Endothelial cell of umbilical vein (primary cell): ENCODE measurements at regions not wholly inside any gene's neighbourhood (a gene's known extent, or its start where the extent isn't known, plus 50 kb on each side); places are given as distances from the start of the nearest gene placed in this dataset.

Experiments used
- BruUV-seq: library from RNA; stranded (reverse); fragments of 400-500 nt; replicated peaks from 2 replicates; lab custom pipeline; 2021; lab: Mats Ljungman, UMichigan
- CTCF ChIA-PET: fragments of 300-600, 350-600 bp; sonication (Branson Sonifier 250); formaldehyde crosslinking; loops from one replicate; lab custom pipeline; 2021; ENCODE audit warnings: antibody characterized with exemption, inconsistent platforms; lab: Charles Lee
- POLR2A ChIA-PET: fragments of 300-600, 350-600 bp; sonication (Branson Sonifier 250); formaldehyde crosslinking; loops from one replicate; lab custom pipeline; 2021; ENCODE audit warnings: antibody characterized with exemption, inconsistent platforms; lab: Charles Lee
- DNase-seq: peaks from one replicate; pipeline ENCODE4 v3.0.0-alpha.2; 2011; ENCODE audit warnings: low read depth, low spot score
- FAIRE-seq: peaks from 2 replicates; lab custom pipeline; 2011; peaks lifted over from hg19 to GRCh38; lab: Jason Lieb, UNC
- H2AFZ ChIP-seq: 2 replicates; pipeline ENCODE4 v1.6.0; 2012; ENCODE audit warnings: low read depth, low read length, control low read depth, inconsistent platforms
- H3K27ac ChIP-seq: 2 replicates; pipeline ENCODE4 v1.5.1; 2011; ENCODE audit warnings: low read depth, mild to moderate bottlenecking, control low read depth, low read length, moderate library complexity; ENCODE audit not compliant: insufficient read depth
- H3K27me3 ChIP-seq, 2 experiments: 2 replicates each; pipeline versions ENCODE4 v1.6.0 to v1.6.1; 2011; ENCODE audit warnings: low read length in 2 of 2, mixed read lengths in 1 of 2; ENCODE audit not compliant: control insufficient read depth in 2 of 2, insufficient read depth in 2 of 2
- H3K36me3 ChIP-seq, 2 experiments: 2 replicates in 1 of 2; 3 replicates in 1 of 2; pipeline ENCODE4 v1.5.1; 2011; ENCODE audit warnings: low read length in 2 of 2, mild to moderate bottlenecking in 1 of 2, moderate library complexity in 1 of 2; ENCODE audit not compliant: control insufficient read depth in 2 of 2, insufficient read depth in 2 of 2; ENCODE audit errors: extremely low read depth in 1 of 2
- H3K4me1 ChIP-seq: 3 replicates; pipeline ENCODE4 v1.5.1; 2011; ENCODE audit warnings: mild to moderate bottlenecking, low read length; ENCODE audit not compliant: control insufficient read depth, insufficient read depth; ENCODE audit errors: extremely low read depth
- H3K4me2 ChIP-seq: 2 replicates; pipeline ENCODE4 v1.6.1; 2011; ENCODE audit warnings: low read length, control low read depth, mixed read lengths; ENCODE audit not compliant: insufficient read depth
- H3K4me3 ChIP-seq, 3 experiments: fragments of 200-600 bp in 1 of 3; sonication (generic), shearing (Covaris generic) in 1 of 3; replicated peaks in 1 of 3; 2 replicates each; pipeline ENCODE4 v1.5.1; 2011 to 2016; ENCODE audit warnings: control low read depth in 3 of 3, low read length in 3 of 3, mild to moderate bottlenecking in 2 of 3, inconsistent platforms in 1 of 3, low read depth in 1 of 3, moderate library complexity in 1 of 3; ENCODE audit not compliant: insufficient read depth in 1 of 3
- H3K79me2 ChIP-seq: 2 replicates; pipeline ENCODE4 v1.6.0; 2012; ENCODE audit warnings: low read length, inconsistent platforms; ENCODE audit not compliant: control insufficient read depth, insufficient read depth
- H3K9ac ChIP-seq: replicated peaks from 2 replicates; pipeline ENCODE3; 2011; ENCODE audit warnings: low read length, control low read depth; ENCODE audit not compliant: insufficient read depth; ENCODE audit errors: extremely low read depth
- H3K9me1 ChIP-seq: replicated peaks from 3 replicates; pipeline ENCODE4 v1.6.0; 2011; ENCODE audit warnings: mild to moderate bottlenecking, low read length; ENCODE audit not compliant: control insufficient read depth, insufficient read depth; ENCODE audit errors: extremely low read depth
- H3K9me3 ChIP-seq: replicated peaks from 2 replicates; pipeline ENCODE4 v1.5.1; 2012; ENCODE audit warnings: low read length, inconsistent platforms; ENCODE audit not compliant: control insufficient read depth, insufficient read depth
- H4K20me1 ChIP-seq: replicated peaks from 2 replicates; pipeline ENCODE3; 2011; ENCODE audit warnings: mild to moderate bottlenecking, low read length; ENCODE audit not compliant: control insufficient read depth, insufficient read depth; ENCODE audit errors: extremely low read depth
- CTCF ChIP-seq, 2 donors: IDR thresholded peaks; 1 replicate in 1 of 2; 2 replicates in 1 of 2; pipeline ENCODE4 v1.5.1; 2011; ENCODE audit warnings: low read length in 2 of 2, mild to moderate bottlenecking in 2 of 2, moderate library complexity in 2 of 2, control low read depth in 1 of 2, inconsistent platforms in 1 of 2, low read depth in 1 of 2; ENCODE audit not compliant: insufficient read depth in 1 of 2; ENCODE audit errors: extremely low read depth in 1 of 2
- EZH2 ChIP-seq: IDR thresholded peaks from 2 replicates; pipeline ENCODE4 v1.6.1; 2012; ENCODE audit warnings: borderline replicate concordance, low read depth, mild to moderate bottlenecking, moderate library complexity, low read length, inconsistent platforms; ENCODE audit not compliant: severe bottlenecking
- FOS ChIP-seq: IDR thresholded peaks from 2 replicates; pipeline ENCODE4 v1.6.1; 2011; ENCODE audit warnings: mild to moderate bottlenecking, low read length, moderate library complexity, borderline replicate concordance; ENCODE audit not compliant: insufficient read depth
- GATA2 ChIP-seq: IDR thresholded peaks from 2 replicates; pipeline ENCODE4 v1.7.0; 2011; ENCODE audit warnings: low read depth, mild to moderate bottlenecking, moderate library complexity, mixed read lengths, low read length; ENCODE audit not compliant: insufficient read length, insufficient read depth
- JUN ChIP-seq: IDR thresholded peaks from 2 replicates; pipeline ENCODE4 v1.6.1; 2011; ENCODE audit warnings: borderline replicate concordance, low read depth; ENCODE audit not compliant: insufficient read length, insufficient read depth
- MAX ChIP-seq: IDR thresholded peaks from 2 replicates; pipeline ENCODE4 v1.6.1; 2011; ENCODE audit not compliant: insufficient read depth, insufficient read length
- MYC ChIP-seq: IDR thresholded peaks from one replicate; pipeline ENCODE4 v1.6.1; 2011; ENCODE audit warnings: mild to moderate bottlenecking, low read depth, low read length
- POLR2A ChIP-seq: IDR thresholded peaks from 2 replicates; pipeline ENCODE4 v1.6.1; 2012; ENCODE audit warnings: low read depth, mild to moderate bottlenecking, control low read depth, low read length
- POLR2AphosphoS5 ChIP-seq: IDR thresholded peaks from 2 replicates; pipeline ENCODE4 v1.6.1; 2012; ENCODE audit warnings: low read depth, mild to moderate bottlenecking, control low read depth, low read length, moderate library complexity; ENCODE audit not compliant: insufficient read depth
- dilution Hi-C: fragments of 300-500 bp; cut with MboI; formaldehyde crosslinking; loops from one replicate; pipeline ENCODE4 v1.15.0; 2019; ENCODE audit warnings: low sequenced_read_pairs; ENCODE audit not compliant: extremely low pct_ligation_motif_present
- intact Hi-C: fragments of 100-400 bp; cut with micrococcal nuclease; formaldehyde crosslinking; loops from one replicate; pipeline ENCODE4 v1.10.0; 2022

GRCh38 chr15:35974052-35974451 lies 428.1 kb upstream of the DPH6 start:
- no peak overlapping the region for H3K4me2 ChIP-seq
- ChIA-PET CTCF (interaction anchor here (1.5 to 1.7 kb wide), 2 partner anchors 9 to 223 kb away, joined by 4 to 6 read pairs; no protein-coding TSS in a partner anchor), POLR2A (no interaction called here)
- FAIRE-seq (no peak), DNase-seq (no peak)
- H4K20me1 ChIP-seq: no peaks in the 10 kb centered on the region
- no TSS peak for BruUV-seq
- H3K9me1 ChIP-seq: no peaks in the 10 kb centered on the region
- intact Hi-C loops (no loop called here), dilution Hi-C loops (no loop called here)
- H3K9ac ChIP-seq: no peak overlapping the region
- H3K79me2 ChIP-seq: no peaks in the 10 kb centered on the region
- no peak overlapping the region for H3K27ac ChIP-seq
- no peaks in the 10 kb centered on the region for H3K4me1 ChIP-seq
- TF ChIP-seq POLR2AphosphoS5 (no peak), MAX (no peak), FOS (no peak), EZH2 (no peak), GATA2 (no peak), JUN (no peak), MYC (no peak), POLR2A (no peak), CTCF (IDR thresholded peaks at IDR 0.05; ENCODE audit: extremely low read depth in 1 of 2, insufficient read depth in 1 of 2, low read depth in 1 of 2, low read length in 2 of 2) (no peak)
- no peak overlapping the region for H3K4me3 ChIP-seq
- no peaks in the 10 kb centered on the region for H3K9me3 ChIP-seq
- peaks cover 0 to 5% of the 10 kb centered on the region in 2 experiments for H3K27me3 ChIP-seq
- no peaks in the 10 kb centered on the region for H3K36me3 ChIP-seq
- H2AFZ ChIP-seq: no peak overlapping the region
